Neural progenitor cell (in vitro differentiated cells): ENCODE measurements at regions not wholly inside any gene's neighbourhood (a gene's known extent, or its start where the extent isn't known, plus 50 kb on each side); places are given as distances from the start of the nearest gene placed in this dataset.

Experiments used
- CTCF ChIP-seq: fragments of 200-600 bp; sonication (generic); IDR thresholded peaks from 2 replicates; pipeline ENCODE4 v1.5.1; 2017; ENCODE audit warnings: antibody characterized with exemption, mild to moderate bottlenecking
- EZH2 ChIP-seq: fragments of 200-600 bp; sonication (generic); IDR thresholded peaks from 2 replicates; pipeline ENCODE4 v1.6.1; 2017; ENCODE audit warnings: antibody characterized with exemption, mild to moderate bottlenecking, moderate library complexity
- EZH2phosphoT487 ChIP-seq: fragments of 200-600 bp; sonication (generic); IDR thresholded peaks from 2 replicates; pipeline ENCODE4 v1.6.1; 2017; ENCODE audit warnings: antibody characterized with exemption

GRCh38 chr13:99132295-99132835 is 68.3 kb upstream of the UBAC2 start:
- TF ChIP-seq CTCF (no peak), EZH2 (no peak), EZH2phosphoT487 (no peak)
